ENCODE measurements at regions not wholly inside any gene's neighbourhood (a gene's known extent, or its start where the extent isn't known, plus 50 kb on each side); places are given as distances from the start of the nearest gene placed in this dataset.

- Mint-ChIP-seq H3K27me3 (ENCODE audit: low read depth, poor library complexity) (peaks cover 21% of the 10 kb centered on the region), H3K27ac (no peak overlapping the region), H3K4me3 (no peak overlapping the region), H3K36me3 (ENCODE audit: low read depth) (no peaks in the 10 kb centered on the region), H3K4me1 (no peaks in the 10 kb centered on the region), H3K9me3 (no peaks in the 10 kb centered on the region)
- TF ChIP-seq CTCF (IDR thresholded peaks at IDR 0.05): no peak
- no peak for DNase-seq
Observed at GRCh38 chr10:8128511-8128910, 74.0 kb downstream of the GATA3 start.

GRCh38 chr10:8129438-8129837 is 75.0 kb downstream of the GATA3 start:
- Mint-ChIP-seq H3K4me1 (no peaks in the 10 kb centered on the region), H3K4me3 (no peak overlapping the region), H3K36me3 (ENCODE audit: low read depth) (no peaks in the 10 kb centered on the region), H3K27ac (no peak overlapping the region), H3K9me3 (no peaks in the 10 kb centered on the region), H3K27me3 (ENCODE audit: low read depth, poor library complexity) (peaks cover 26% of the 10 kb centered on the region)
- no peak for TF ChIP-seq CTCF (IDR thresholded peaks at IDR 0.05)
- no peak for DNase-seq

GRCh38 chr10:8130973-8131911 is 76.8 kb downstream of the GATA3 start:
- no peak overlapping the region for H3K4me3 Mint-ChIP-seq
- peaks cover 22% of the 10 kb centered on the region for H3K27me3 Mint-ChIP-seq (ENCODE audit: low read depth, poor library complexity)
- H3K9me3 Mint-ChIP-seq: no peaks in the 10 kb centered on the region
- H3K4me1 Mint-ChIP-seq: no peaks in the 10 kb centered on the region
- H3K27ac Mint-ChIP-seq: no peak overlapping the region
- no peak for DNase-seq
- no peaks in the 10 kb centered on the region for H3K36me3 Mint-ChIP-seq (ENCODE audit: low read depth)
- no peak for TF ChIP-seq CTCF (IDR thresholded peaks at IDR 0.05)

GRCh38 chr10:8133146-8133545 is 78.7 kb downstream of the GATA3 start:
- Mint-ChIP-seq H3K27ac (no peak overlapping the region), H3K27me3 (ENCODE audit: low read depth, poor library complexity) (peaks cover 24% of the 10 kb centered on the region), H3K4me3 (no peak overlapping the region), H3K36me3 (ENCODE audit: low read depth) (no peaks in the 10 kb centered on the region), H3K9me3 (no peaks in the 10 kb centered on the region), H3K4me1 (no peaks in the 10 kb centered on the region)
- no peak for TF ChIP-seq CTCF (IDR thresholded peaks at IDR 0.05)
- no peak for DNase-seq

GRCh38 chr10:8136736-8137135 is 82.2 kb downstream of the GATA3 start:
- DNase-seq: no peak
- no peaks in the 10 kb centered on the region for H3K4me1 Mint-ChIP-seq
- no peak overlapping the region for H3K27ac Mint-ChIP-seq
- peaks cover 6% of the 10 kb centered on the region for H3K9me3 Mint-ChIP-seq
- H3K27me3 Mint-ChIP-seq (ENCODE audit: low read depth, poor library complexity): peaks cover 28% of the 10 kb centered on the region
- H3K36me3 Mint-ChIP-seq (ENCODE audit: low read depth): no peaks in the 10 kb centered on the region
- H3K4me3 Mint-ChIP-seq: no peak overlapping the region
- no peak for TF ChIP-seq CTCF (IDR thresholded peaks at IDR 0.05)

- DNase-seq: no peak
- Mint-ChIP-seq H3K4me3 (no peak overlapping the region), H3K4me1 (no peaks in the 10 kb centered on the region), H3K27me3 (ENCODE audit: low read depth, poor library complexity) (peaks cover 28% of the 10 kb centered on the region), H3K27ac (no peak overlapping the region), H3K9me3 (peaks cover 6% of the 10 kb centered on the region), H3K36me3 (ENCODE audit: low read depth) (no peaks in the 10 kb centered on the region)
- TF ChIP-seq CTCF (IDR thresholded peaks at IDR 0.05): no peak
Observed at GRCh38 chr10:8137272-8137681, 82.8 kb downstream of the GATA3 start.

Data from nephron progenitor cell (in vitro differentiated cells).